ENCODE measurements at regions not wholly inside any gene's neighbourhood (a gene's known extent, or its start where the extent isn't known, plus 50 kb on each side); places are given as distances from the start of the nearest gene placed in this dataset.

- H3K9me3 ChIP-seq (ENCODE audit: control insufficient read depth in 2 of 3, insufficient read depth in 1 of 3, low read length in 3 of 3) = no peaks in the 10 kb centered on the region
- H3K27ac ChIP-seq (ENCODE audit: low read depth in 2 of 2, low read length in 2 of 2) = no peak overlapping the region
- no peak for DNase-seq
- H3K9ac ChIP-seq (ENCODE audit: low read length in 3 of 3) = no peak overlapping the region
- TF ChIP-seq CTCF (IDR thresholded peaks at IDR 0.05; ENCODE audit: borderline replicate concordance, extremely low read depth, insufficient read depth) = no peak
- H3K27me3 ChIP-seq (ENCODE audit: control insufficient read depth, insufficient read depth, low read length) = no peaks in the 10 kb centered on the region
- peaks cover 0 to 3% (median 0%) of the 10 kb centered on the region in 3 donors for H3K4me1 ChIP-seq (ENCODE audit: control insufficient read depth in 2 of 3, insufficient read depth in 2 of 3, low read depth in 1 of 3, low read length in 3 of 3)
- intact Hi-C loops (cut with DNase I) = no loop called here
- H3K4me3 ChIP-seq (ENCODE audit: low read length in 3 of 3) = no peak overlapping the region
- FAIRE-seq = no peak
- no peaks in the 10 kb centered on the region for H3K36me3 ChIP-seq (ENCODE audit: control insufficient read depth in 2 of 3, insufficient read depth in 3 of 3, low read length in 3 of 3)
Observed at GRCh38 chr17:33474789-33475188, 181.7 kb upstream of the ASIC2 start.

GRCh38 chr17:33475594-33475993 is 182.5 kb upstream of the ASIC2 start:
- Histone ChIP-seq H3K27ac (ENCODE audit: low read depth in 2 of 2, low read length in 2 of 2) (no peak overlapping the region), H3K36me3 (ENCODE audit: control insufficient read depth in 2 of 3, insufficient read depth in 3 of 3, low read length in 3 of 3) (no peaks in the 10 kb centered on the region), H3K9me3 (ENCODE audit: control insufficient read depth in 2 of 3, insufficient read depth in 1 of 3, low read length in 3 of 3) (no peaks in the 10 kb centered on the region), H3K4me3 (ENCODE audit: low read length in 3 of 3) (no peak overlapping the region), H3K9ac (ENCODE audit: low read length in 3 of 3) (no peak overlapping the region), H3K4me1 (ENCODE audit: control insufficient read depth in 2 of 3, insufficient read depth in 2 of 3, low read depth in 1 of 3, low read length in 3 of 3) (no peaks in the 10 kb centered on the region), H3K27me3 (ENCODE audit: control insufficient read depth, insufficient read depth, low read length) (no peaks in the 10 kb centered on the region)
- TF ChIP-seq CTCF (IDR thresholded peaks at IDR 0.05; ENCODE audit: borderline replicate concordance, extremely low read depth, insufficient read depth) = no peak
- DNase-seq (peak in 1 of 5 donors; percentile 9), FAIRE-seq (no peak)
- intact Hi-C loops (cut with DNase I) = no loop called here

- no peaks in the 10 kb centered on the region for H3K27me3 ChIP-seq (ENCODE audit: control insufficient read depth, insufficient read depth, low read length)
- no peaks in the 10 kb centered on the region for H3K36me3 ChIP-seq (ENCODE audit: control insufficient read depth in 2 of 3, insufficient read depth in 3 of 3, low read length in 3 of 3)
- DNase-seq = no peak
- H3K9me3 ChIP-seq (ENCODE audit: control insufficient read depth in 2 of 3, insufficient read depth in 1 of 3, low read length in 3 of 3) = no peaks in the 10 kb centered on the region
- H3K4me3 ChIP-seq (ENCODE audit: low read length in 3 of 3) = no peak overlapping the region
- no peak overlapping the region for H3K27ac ChIP-seq (ENCODE audit: low read depth in 2 of 2, low read length in 2 of 2)
- H3K9ac ChIP-seq (ENCODE audit: low read length in 3 of 3) = no peak overlapping the region
- FAIRE-seq = no peak
- intact Hi-C loops (cut with DNase I) = no loop called here
- no peak for TF ChIP-seq CTCF (IDR thresholded peaks at IDR 0.05; ENCODE audit: borderline replicate concordance, extremely low read depth, insufficient read depth)
- no peaks in the 10 kb centered on the region for H3K4me1 ChIP-seq (ENCODE audit: control insufficient read depth in 2 of 3, insufficient read depth in 2 of 3, low read depth in 1 of 3, low read length in 3 of 3)
Observed at GRCh38 chr17:33481652-33482051, 188.6 kb upstream of the ASIC2 start.

GRCh38 chr17:33482636-33483035 is 189.5 kb upstream of the ASIC2 start:
- no peak for DNase-seq
- Histone ChIP-seq H3K9me3 (ENCODE audit: control insufficient read depth in 2 of 3, insufficient read depth in 1 of 3, low read length in 3 of 3) (no peaks in the 10 kb centered on the region), H3K36me3 (ENCODE audit: control insufficient read depth in 2 of 3, insufficient read depth in 3 of 3, low read length in 3 of 3) (no peaks in the 10 kb centered on the region), H3K27ac (ENCODE audit: low read depth in 2 of 2, low read length in 2 of 2) (no peak overlapping the region), H3K4me1 (ENCODE audit: control insufficient read depth in 2 of 3, insufficient read depth in 2 of 3, low read depth in 1 of 3, low read length in 3 of 3) (peaks cover 0 to under 1% (median 0%) of the 10 kb centered on the region in 3 donors), H3K4me3 (ENCODE audit: low read length in 3 of 3) (no peak overlapping the region), H3K9ac (ENCODE audit: low read length in 3 of 3) (no peak overlapping the region), H3K27me3 (ENCODE audit: control insufficient read depth, insufficient read depth, low read length) (no peaks in the 10 kb centered on the region)
- intact Hi-C loops (cut with DNase I) = no loop called here
- no peak for FAIRE-seq
- TF ChIP-seq CTCF (IDR thresholded peaks at IDR 0.05; ENCODE audit: borderline replicate concordance, extremely low read depth, insufficient read depth) = no peak

All from kidney (tissue), 13 donors.